Endodermal cell (in vitro differentiated cells): ENCODE measurements at regions not wholly inside any gene's neighbourhood (a gene's known extent, or its start where the extent isn't known, plus 50 kb on each side); places are given as distances from the start of the nearest gene placed in this dataset.

ENCODE experiments used
- DNase-seq: peaks from one replicate; pipeline ENCODE4 v3.0.0-alpha.2; 2017
- H3K27ac ChIP-seq: 2 replicates; pipeline ENCODE4 v1.5.1; 2013; ENCODE audit warnings: mild to moderate bottlenecking, low read depth, low read length, moderate library complexity
- H3K27me3 ChIP-seq: 2 replicates; pipeline ENCODE4 v1.6.1; 2013; ENCODE audit warnings: mild to moderate bottlenecking, low read length, moderate library complexity; ENCODE audit not compliant: insufficient read depth, control insufficient read depth, poor library complexity, severe bottlenecking
- H3K36me3 ChIP-seq: 2 replicates; pipeline ENCODE4 v1.7.0; 2013; ENCODE audit warnings: mild to moderate bottlenecking, low read length, moderate library complexity; ENCODE audit not compliant: control insufficient read depth, insufficient read depth
- H3K4me1 ChIP-seq: one replicate; pipeline ENCODE4 v1.7.0; 2013; ENCODE audit warnings: low read length; ENCODE audit not compliant: control insufficient read depth, insufficient read depth
- H3K4me3 ChIP-seq: 2 replicates; pipeline ENCODE4 v1.5.1; 2013; ENCODE audit warnings: mild to moderate bottlenecking, low read length, moderate library complexity
- H3K9ac ChIP-seq: 2 replicates; pipeline ENCODE4 v1.6.1; 2013; ENCODE audit warnings: mild to moderate bottlenecking, low read length, moderate library complexity; ENCODE audit not compliant: poor library complexity, severe bottlenecking; ENCODE audit errors: extremely low read depth
- H3K9me3 ChIP-seq: 2 replicates; pipeline ENCODE4 v1.6.1; 2013; ENCODE audit warnings: mild to moderate bottlenecking, low read length, moderate library complexity; ENCODE audit not compliant: control insufficient read depth
- H3K27ac Mint-ChIP-seq: 2 replicates; pipeline ENCODE4 v1.8.0; 2020; ENCODE audit warnings: mixed read lengths
- H3K27me3 Mint-ChIP-seq: 2 replicates; pipeline ENCODE4 v1.8.0; 2021; ENCODE audit warnings: mild to moderate bottlenecking, mixed read lengths; ENCODE audit not compliant: insufficient read depth
- H3K36me3 Mint-ChIP-seq: 2 replicates; pipeline ENCODE4 v1.8.0; 2020; ENCODE audit warnings: low read depth, mixed read lengths
- H3K4me1 Mint-ChIP-seq: 2 replicates; pipeline ENCODE4 v1.8.0; 2020; ENCODE audit warnings: mixed read lengths
- H3K4me3 Mint-ChIP-seq: 2 replicates; pipeline ENCODE4 v1.8.0; 2020; ENCODE audit warnings: mild to moderate bottlenecking, moderate library complexity, mixed read lengths
- H3K9me3 Mint-ChIP-seq: 2 replicates; pipeline ENCODE4 v1.8.0; 2020; ENCODE audit warnings: mild to moderate bottlenecking, mixed read lengths
- WGBS, 2 experiments: methylation state at CpG; one replicate each; pipeline versions ENCODE4 v1.1.5 to v1.1.7; 2013; ENCODE audit warnings: missing lambda C conversion rate in 2 of 2, mixed read lengths in 1 of 2; ENCODE audit not compliant: insufficient coverage in 1 of 2, insufficient read length in 1 of 2; 5-methylcytosine and 5-hydroxymethylcytosine counted together
- TF ChIP-seq, protein P1 (sequence below): fragments of 200-600 bp; sonication (generic); conservative IDR thresholded peaks from 2 replicates; pipeline ENCODE4 v1.5.0; 2021; ENCODE audit warnings: antibody characterized with exemption, mild to moderate bottlenecking

GRCh38 chr10:84593506-84593905 lies 265.1 kb downstream of the CCSER2 start:
- Histone ChIP-seq H3K4me1 (no peaks in the 10 kb centered on the region), H3K27ac (no peak overlapping the region), H3K27me3 (no peaks in the 10 kb centered on the region), H3K4me3 (no peak overlapping the region), H3K36me3 (peaks cover 6% of the 10 kb centered on the region), H3K9me3 (peaks cover 15% of the 10 kb centered on the region), H3K9ac (no peak overlapping the region)
- Mint-ChIP-seq H3K27ac (no peak overlapping the region), H3K4me3 (no peak overlapping the region), H3K4me1 (peaks cover 26% of the 10 kb centered on the region), H3K36me3 (peaks cover 15% of the 10 kb centered on the region), H3K27me3 (peaks cover 4% of the 10 kb centered on the region), H3K9me3 (peaks cover 16% of the 10 kb centered on the region)
- no peak for DNase-seq
- 90% methylated on average over 1 to 7 of the region's 7 CpGs for WGBS, 2 experiments
- TF ChIP-seq, protein P1, sequence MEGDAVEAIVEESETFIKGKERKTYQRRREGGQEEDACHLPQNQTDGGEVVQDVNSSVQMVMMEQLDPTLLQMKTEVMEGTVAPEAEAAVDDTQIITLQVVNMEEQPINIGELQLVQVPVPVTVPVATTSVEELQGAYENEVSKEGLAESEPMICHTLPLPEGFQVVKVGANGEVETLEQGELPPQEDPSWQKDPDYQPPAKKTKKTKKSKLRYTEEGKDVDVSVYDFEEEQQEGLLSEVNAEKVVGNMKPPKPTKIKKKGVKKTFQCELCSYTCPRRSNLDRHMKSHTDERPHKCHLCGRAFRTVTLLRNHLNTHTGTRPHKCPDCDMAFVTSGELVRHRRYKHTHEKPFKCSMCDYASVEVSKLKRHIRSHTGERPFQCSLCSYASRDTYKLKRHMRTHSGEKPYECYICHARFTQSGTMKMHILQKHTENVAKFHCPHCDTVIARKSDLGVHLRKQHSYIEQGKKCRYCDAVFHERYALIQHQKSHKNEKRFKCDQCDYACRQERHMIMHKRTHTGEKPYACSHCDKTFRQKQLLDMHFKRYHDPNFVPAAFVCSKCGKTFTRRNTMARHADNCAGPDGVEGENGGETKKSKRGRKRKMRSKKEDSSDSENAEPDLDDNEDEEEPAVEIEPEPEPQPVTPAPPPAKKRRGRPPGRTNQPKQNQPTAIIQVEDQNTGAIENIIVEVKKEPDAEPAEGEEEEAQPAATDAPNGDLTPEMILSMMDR: no peak

DNA sequence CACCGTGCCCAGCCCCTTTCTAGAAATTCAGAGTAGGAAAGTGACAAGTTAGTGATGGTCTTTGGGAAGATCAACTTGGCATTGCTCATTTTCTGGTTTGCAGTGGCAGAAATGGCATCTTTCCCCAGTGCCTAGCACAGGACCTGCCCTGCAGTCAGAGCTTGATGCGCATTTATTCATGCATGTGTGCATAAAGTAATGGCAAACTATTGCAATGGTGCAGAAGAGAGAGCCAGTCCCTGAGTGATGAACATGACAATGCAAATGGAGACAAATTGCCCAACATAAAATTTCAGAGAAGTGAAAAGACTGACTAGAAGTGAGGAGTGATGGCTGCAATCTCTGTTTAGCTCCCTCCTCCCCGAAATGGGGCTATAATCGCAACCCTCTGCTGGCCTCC lies 268.2 kb downstream of the CCSER2 start:
- no peak overlapping the region for H3K4me3 Mint-ChIP-seq
- H3K9me3 Mint-ChIP-seq: peaks cover 19% of the 10 kb centered on the region
- peaks cover 18% of the 10 kb centered on the region for H3K36me3 Mint-ChIP-seq
- H3K27me3 Mint-ChIP-seq: peaks cover 7% of the 10 kb centered on the region
- WGBS, 2 experiments: 90 to 98% methylated on average over 4 of the region's 4 CpGs
- H3K4me1 ChIP-seq: no peaks in the 10 kb centered on the region
- no peak overlapping the region for H3K4me3 ChIP-seq
- H3K9ac ChIP-seq: no peak overlapping the region
- peaks cover 6% of the 10 kb centered on the region for H3K36me3 ChIP-seq
- peaks cover 18% of the 10 kb centered on the region for H3K9me3 ChIP-seq
- DNase-seq: no peak
- H3K27ac Mint-ChIP-seq: no peak overlapping the region
- peaks cover 16% of the 10 kb centered on the region for H3K4me1 Mint-ChIP-seq
- no peaks in the 10 kb centered on the region for H3K27me3 ChIP-seq
- TF ChIP-seq, protein P1: no peak
- no peak overlapping the region for H3K27ac ChIP-seq

DNA sequence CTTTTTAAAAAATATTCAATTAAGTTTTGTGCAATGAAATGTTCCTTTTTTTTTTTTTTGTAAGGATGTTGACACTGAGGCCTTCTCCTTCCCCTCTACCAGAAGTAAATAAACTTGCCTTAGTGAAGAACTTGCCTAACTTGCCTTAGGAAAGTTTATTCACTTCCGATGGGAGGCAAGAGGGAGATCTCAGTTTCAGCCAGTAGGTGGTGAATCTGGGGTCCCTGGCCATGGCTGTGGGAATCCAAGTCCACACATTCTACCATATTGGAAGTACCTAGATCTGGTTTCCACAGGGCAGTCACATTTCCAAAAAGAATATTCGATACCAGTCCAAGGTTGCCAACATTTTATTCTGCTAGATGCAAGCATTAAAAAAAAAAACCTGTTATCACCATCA lies 270.9 kb downstream of the CCSER2 start:
- WGBS, 2 experiments: 80 to 92% methylated on average over 1 to 2 of the region's 2 CpGs
- H3K9ac ChIP-seq: no peak overlapping the region
- H3K9me3 Mint-ChIP-seq: peaks cover 19% of the 10 kb centered on the region
- peaks cover 2% of the 10 kb centered on the region for H3K4me1 Mint-ChIP-seq
- TF ChIP-seq, protein P1: peak; percentile 71
- no peak overlapping the region for H3K4me3 ChIP-seq
- peak; percentile 53 for DNase-seq
- peaks cover 8% of the 10 kb centered on the region for H3K27me3 Mint-ChIP-seq
- peaks cover 18% of the 10 kb centered on the region for H3K36me3 Mint-ChIP-seq
- H3K4me1 ChIP-seq: no peaks in the 10 kb centered on the region
- no peak overlapping the region for H3K4me3 Mint-ChIP-seq
- no peak overlapping the region for H3K27ac Mint-ChIP-seq
- H3K27ac ChIP-seq: no peak overlapping the region
- peaks cover 6% of the 10 kb centered on the region for H3K36me3 ChIP-seq
- peaks cover 11% of the 10 kb centered on the region for H3K27me3 ChIP-seq
- peaks cover 18% of the 10 kb centered on the region for H3K9me3 ChIP-seq
